Adrenal gland (tissue), 9 donors: ENCODE measurements at regions not wholly inside any gene's neighbourhood (a gene's known extent, or its start where the extent isn't known, plus 50 kb on each side); places are given as distances from the start of the nearest gene placed in this dataset.

ENCODE experiments used
- DNase-seq, 7 donors: peaks; one replicate each; pipeline ENCODE4 v3.0.0-alpha.2; 2019 to 2020
- H3K27ac ChIP-seq, 5 donors: fragments of 200-600 bp; sonication (generic) in 4 of 5; 1 replicate in 3 of 5; 2 replicates in 2 of 5; pipeline versions ENCODE4 v1.5.1 to v1.8.0; 2016 to 2020; ENCODE audit warnings: mild to moderate bottlenecking in 1 of 5
- H3K27me3 ChIP-seq: fragments of 200-600 bp; 2 replicates; pipeline ENCODE4 v1.8.0; 2021
- H3K36me3 ChIP-seq, 2 donors: fragments of 200-600 bp; replicated peaks in 1 of 2; 1 replicate in 1 of 2; 2 replicates in 1 of 2; pipeline versions ENCODE4 v1.5.1 to v1.8.0; 2018 to 2022
- H3K4me1 ChIP-seq, 2 donors: fragments of 200-600 bp; replicated peaks in 1 of 2; 1 replicate in 1 of 2; 2 replicates in 1 of 2; pipeline versions ENCODE4 v1.5.1 to v1.8.0; 2018 to 2021
- H3K4me3 ChIP-seq, 4 donors: fragments of 200-600 bp; sonication (generic) in 3 of 4; one replicate each; pipeline ENCODE4 v1.5.1; 2016 to 2018
- H3K9me3 ChIP-seq, 3 donors: fragments of 200-600 bp; sonication (generic) in 1 of 3; replicated peaks in 1 of 3; 1 replicate in 2 of 3; 2 replicates in 1 of 3; pipeline versions ENCODE4 v1.5.1 to v1.8.0; 2016 to 2021
- CTCF ChIP-seq, 6 experiments: fragments of 450-650 bp in 4 of 6; fragments of 200-600 bp in 2 of 6; sonication (generic) in 1 of 6; IDR thresholded peaks; 1 replicate in 5 of 6; 2 replicates in 1 of 6; pipeline versions ENCODE4 v1.5.1 to v1.8.0; 2016 to 2021; ENCODE audit warnings: antibody characterized with exemption in 6 of 6, mild to moderate bottlenecking in 2 of 6, moderate library complexity in 1 of 6
- POLR2A ChIP-seq, 2 donors: fragments of 450-650 bp; IDR thresholded peaks; one replicate each; pipeline ENCODE4 v1.6.1; 2017; ENCODE audit warnings: antibody characterized with exemption in 2 of 2, mild to moderate bottlenecking in 2 of 2, moderate library complexity in 1 of 2
- WGBS, 4 donors: extraction: QIAGEN DNeasy Blood & Tissue Kit in 2 of 4; methylation state at CpG; one replicate each; pipeline versions ENCODE4 v1.1.5 to v1.1.7; 2013 to 2017; 5-methylcytosine and 5-hydroxymethylcytosine counted together
- intact Hi-C, 2 donors: fragments of 100-400 bp; cut with DNase I; formaldehyde crosslinking; loops; one replicate each; pipeline versions ENCODE4 v1.14.1 to v1.15.0; 2022 to 2023
- donor health status: healthy with polysubstance abuse.
- donor health status: Bipolar disorder and iron deficiency.
- donor health status: DM: yes; HTN: yes; CAD: no.
- donor health status: DM: no; HTN: no; CAD: no.
- donor health status: DM: no; HTN: no; CAD: no.

GRCh38 chr13:50575138-50575537, 268.4 kb downstream of the DLEU7 start:
- Histone ChIP-seq H3K36me3 (no peaks in the 10 kb centered on the region), H3K9me3 (no peaks in the 10 kb centered on the region), H3K27me3 (no peaks in the 10 kb centered on the region), H3K27ac (no peak overlapping the region), H3K4me3 (no peak overlapping the region), H3K4me1 (no peaks in the 10 kb centered on the region)
- TF ChIP-seq POLR2A (IDR thresholded peaks at IDR 0.05) (no peak), CTCF (IDR thresholded peaks at IDR 0.05) (no peak)
- WGBS, 4 donors, result 91 to 98% (median 96%) methylated on average over 3 of the region's 3 CpGs
- no peak for DNase-seq
- intact Hi-C loops, result no loop called here

- TF ChIP-seq POLR2A (IDR thresholded peaks at IDR 0.05) (no peak), CTCF (IDR thresholded peaks at IDR 0.05) (no peak)
- no peaks in the 10 kb centered on the region for H3K36me3 ChIP-seq
- no peaks in the 10 kb centered on the region for H3K9me3 ChIP-seq
- no peak for DNase-seq
- H3K27me3 ChIP-seq, result no peaks in the 10 kb centered on the region
- no peaks in the 10 kb centered on the region for H3K4me1 ChIP-seq
- WGBS, 4 donors, result 44 to 62% (median 53%) methylated on average over 5 to 6 of the region's 6 CpGs
- intact Hi-C loops, result no loop called here
- no peak overlapping the region for H3K27ac ChIP-seq
- H3K4me3 ChIP-seq, result no peak overlapping the region
Observed at GRCh38 chr13:50576156-50576555, 267.3 kb downstream of the DLEU7 start.

- 84 to 100% (median 95%) methylated on average over 2 of the region's 2 CpGs for WGBS, 4 donors
- Histone ChIP-seq H3K27me3 (no peaks in the 10 kb centered on the region), H3K4me3 (no peak overlapping the region), H3K36me3 (no peaks in the 10 kb centered on the region), H3K4me1 (no peaks in the 10 kb centered on the region), H3K27ac (no peak overlapping the region), H3K9me3 (no peaks in the 10 kb centered on the region)
- DNase-seq, result no peak
- intact Hi-C loops, result no loop called here
- no peak for TF ChIP-seq CTCF (IDR thresholded peaks at IDR 0.05)
- TF ChIP-seq POLR2A (IDR thresholded peaks at IDR 0.05), result no peak
Observed at GRCh38 chr13:50577806-50578205, 265.7 kb downstream of the DLEU7 start.

- Histone ChIP-seq H3K27ac (no peak overlapping the region), H3K4me1 (no peaks in the 10 kb centered on the region), H3K36me3 (no peaks in the 10 kb centered on the region), H3K27me3 (no peaks in the 10 kb centered on the region), H3K4me3 (no peak overlapping the region), H3K9me3 (no peaks in the 10 kb centered on the region)
- intact Hi-C loops, result no loop called here
- 61 to 77% (median 68%) methylated on average over 4 of the region's 4 CpGs for WGBS, 4 donors
- no peak for TF ChIP-seq CTCF (IDR thresholded peaks at IDR 0.05)
- TF ChIP-seq POLR2A (IDR thresholded peaks at IDR 0.05), result no peak
- no peak for DNase-seq
Observed at GRCh38 chr13:50580684-50581305, 262.7 kb downstream of the DLEU7 start.
